ENCODE measurements at regions not wholly inside any gene's neighbourhood (a gene's known extent, or its start where the extent isn't known, plus 50 kb on each side); places are given as distances from the start of the nearest gene placed in this dataset.

DNA sequence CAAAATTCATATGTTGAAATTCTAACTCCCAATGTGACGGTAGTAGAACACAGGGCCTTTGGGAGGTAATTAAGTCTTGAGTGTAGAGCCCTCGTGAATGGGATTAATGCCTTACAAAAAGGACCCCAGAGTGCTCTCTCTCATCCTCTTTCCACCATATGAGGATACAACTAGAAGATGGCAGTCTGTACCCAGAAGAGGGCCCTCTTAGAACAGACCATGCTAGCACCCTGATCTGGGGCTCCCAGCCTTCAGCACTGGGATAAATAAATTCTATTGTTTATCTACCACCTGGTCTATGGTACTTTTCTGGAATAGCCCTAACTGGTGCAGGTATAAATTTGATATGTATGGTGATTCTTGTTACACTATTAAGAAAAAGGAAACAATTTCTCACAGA, 332.3 kb downstream of the BRINP1 start:
- DNase-seq = no peak

DNA sequence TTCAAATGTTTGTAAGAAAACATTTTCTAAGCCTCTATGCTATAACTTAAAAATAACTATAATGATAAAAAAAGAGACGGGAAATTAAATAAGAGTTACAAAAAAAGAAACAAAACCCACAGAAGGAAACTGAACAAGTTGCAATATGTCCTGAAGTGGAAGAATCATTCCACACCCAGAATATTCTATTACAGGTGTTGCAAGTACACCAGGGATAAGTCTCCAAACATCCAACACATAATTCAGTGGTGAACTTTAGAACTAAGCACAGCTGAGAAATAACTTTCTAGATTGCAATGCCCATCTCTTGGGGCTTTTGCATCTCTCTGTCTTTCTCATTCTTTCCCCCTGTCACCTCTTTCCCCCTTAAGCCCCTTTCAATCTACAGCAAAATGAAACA, 325.2 kb downstream of the BRINP1 start:
- no peak for DNase-seq

DNA sequence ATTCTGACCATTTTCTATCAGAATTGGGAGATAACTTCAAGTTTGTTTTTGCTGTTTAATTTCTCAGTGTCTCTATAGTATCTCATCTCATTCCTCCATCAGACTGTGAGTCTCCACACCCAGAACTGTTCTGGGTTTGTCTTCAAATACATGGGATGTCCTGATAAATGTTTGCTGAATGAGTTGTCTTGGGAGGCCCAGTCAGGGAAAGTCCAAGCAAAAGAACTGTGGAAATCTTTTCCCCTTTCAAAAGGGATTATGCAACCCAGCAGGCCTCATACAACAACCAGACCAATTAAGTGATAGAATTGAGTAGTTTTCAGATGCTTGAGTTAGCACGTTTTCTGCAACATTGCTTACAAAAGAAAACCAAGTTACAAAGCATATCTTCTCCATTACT, 324.4 kb downstream of the BRINP1 start:
- DNase-seq = no peak

DNA sequence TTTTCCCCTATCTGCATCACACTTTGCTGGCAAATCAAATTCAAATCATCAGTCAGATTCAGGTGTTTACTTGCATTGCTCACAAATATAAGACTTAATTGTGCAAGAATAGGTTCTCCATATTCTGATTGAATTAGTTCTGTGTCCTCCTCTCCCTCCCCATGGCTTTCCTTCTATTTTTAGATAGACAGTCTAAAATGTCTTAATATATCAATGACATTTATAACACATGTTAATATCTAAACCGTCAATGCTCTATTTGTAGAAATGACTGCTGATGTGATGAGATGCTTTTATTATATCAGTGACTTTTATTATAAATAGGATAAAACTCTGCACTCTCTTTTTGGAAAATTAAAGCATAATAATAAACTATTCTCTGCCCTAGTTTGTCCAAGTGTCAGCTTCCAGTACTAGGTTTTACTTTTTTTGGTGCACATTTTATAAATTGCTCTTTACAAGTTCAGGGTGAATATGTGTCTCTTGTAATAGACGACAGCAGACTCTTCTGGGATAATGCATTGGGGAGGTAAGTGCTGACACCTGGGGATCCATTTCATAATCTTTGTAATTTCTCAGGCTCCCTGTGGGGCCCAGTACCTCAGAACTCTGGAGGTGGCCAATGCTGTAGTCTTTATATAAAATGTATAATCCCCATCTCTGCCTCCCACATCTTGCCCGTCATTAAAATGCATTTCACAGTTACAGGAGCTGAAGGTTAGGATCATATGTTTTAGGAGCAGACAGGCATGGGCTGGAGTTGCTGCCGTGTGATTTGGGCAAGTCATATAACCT, 321.5 kb downstream of the BRINP1 start:
- DNase-seq = no peak

DNA sequence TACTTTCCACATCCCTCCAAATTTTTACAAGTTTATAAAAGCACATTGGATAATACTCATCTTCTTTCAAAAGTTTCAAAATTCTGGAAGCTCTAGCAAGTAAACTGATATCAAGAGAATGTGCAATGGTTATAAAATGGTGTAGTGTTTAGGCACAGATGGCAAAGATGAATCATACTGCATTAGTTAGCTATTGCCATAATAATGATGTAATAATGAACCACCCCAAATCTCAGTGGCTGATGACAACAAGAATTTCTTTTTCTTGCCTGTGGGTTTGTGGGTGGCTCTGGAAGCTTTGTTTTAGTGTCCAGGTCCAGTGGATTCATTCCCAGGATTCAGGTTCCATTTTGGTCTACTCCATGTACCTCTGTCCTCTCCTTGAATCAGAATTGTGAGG, 319.0 kb downstream of the BRINP1 start:
- no peak for DNase-seq

DNA sequence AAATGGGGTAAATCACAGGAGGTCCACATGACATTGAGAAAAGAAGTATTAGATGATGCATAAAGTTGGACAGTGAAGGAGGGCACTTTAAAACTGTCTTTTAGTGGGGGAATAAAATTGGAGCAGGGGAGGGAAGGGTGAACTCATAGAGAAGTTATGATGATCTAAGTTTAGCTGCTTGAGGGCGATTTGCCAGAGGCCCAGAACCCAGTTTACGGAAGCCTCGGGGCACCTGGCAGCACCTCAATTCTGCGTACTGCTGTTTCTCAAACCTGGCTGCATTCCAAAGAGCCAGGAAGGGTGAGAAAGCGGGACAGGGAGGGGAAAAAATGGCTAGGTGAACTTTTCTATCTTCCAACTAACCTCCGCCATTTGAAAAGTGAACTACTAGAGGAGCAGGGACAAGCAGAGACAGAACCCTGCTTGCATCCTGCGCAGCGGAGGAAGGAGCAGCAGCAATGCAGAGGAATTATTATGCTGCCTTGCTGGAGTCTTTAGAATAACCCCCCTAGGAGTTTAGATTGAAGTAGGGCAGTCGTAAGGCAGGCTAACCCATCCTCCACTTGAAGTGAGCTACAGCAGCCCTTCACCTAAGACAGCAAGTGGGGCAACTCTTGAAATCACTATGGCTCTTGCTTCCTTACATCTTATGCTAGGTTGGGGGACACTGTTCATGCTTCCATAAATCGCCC, 316.8 kb downstream of the BRINP1 start:
- DNase-seq = no peak

DNA sequence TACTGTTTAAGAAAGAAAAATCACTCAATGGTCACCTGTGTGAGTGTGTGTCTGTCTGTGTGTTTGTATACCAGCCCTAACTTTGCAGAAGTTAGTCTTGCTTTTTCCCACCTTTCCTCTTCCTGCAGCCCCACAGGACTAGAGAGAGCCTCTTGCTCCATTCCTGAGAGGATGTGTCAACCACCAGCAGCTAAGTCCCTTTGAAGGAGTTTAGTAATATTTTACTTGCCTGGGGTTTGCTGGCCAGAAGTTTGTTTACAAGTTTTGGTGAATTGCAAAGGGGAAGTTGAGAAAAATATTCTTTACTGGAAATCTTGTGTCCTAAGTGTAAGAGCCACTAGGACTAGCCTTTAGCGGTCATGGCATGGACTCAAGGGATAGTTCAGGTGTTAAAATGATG, 316.2 kb downstream of the BRINP1 start:
- no peak for DNase-seq

DNA sequence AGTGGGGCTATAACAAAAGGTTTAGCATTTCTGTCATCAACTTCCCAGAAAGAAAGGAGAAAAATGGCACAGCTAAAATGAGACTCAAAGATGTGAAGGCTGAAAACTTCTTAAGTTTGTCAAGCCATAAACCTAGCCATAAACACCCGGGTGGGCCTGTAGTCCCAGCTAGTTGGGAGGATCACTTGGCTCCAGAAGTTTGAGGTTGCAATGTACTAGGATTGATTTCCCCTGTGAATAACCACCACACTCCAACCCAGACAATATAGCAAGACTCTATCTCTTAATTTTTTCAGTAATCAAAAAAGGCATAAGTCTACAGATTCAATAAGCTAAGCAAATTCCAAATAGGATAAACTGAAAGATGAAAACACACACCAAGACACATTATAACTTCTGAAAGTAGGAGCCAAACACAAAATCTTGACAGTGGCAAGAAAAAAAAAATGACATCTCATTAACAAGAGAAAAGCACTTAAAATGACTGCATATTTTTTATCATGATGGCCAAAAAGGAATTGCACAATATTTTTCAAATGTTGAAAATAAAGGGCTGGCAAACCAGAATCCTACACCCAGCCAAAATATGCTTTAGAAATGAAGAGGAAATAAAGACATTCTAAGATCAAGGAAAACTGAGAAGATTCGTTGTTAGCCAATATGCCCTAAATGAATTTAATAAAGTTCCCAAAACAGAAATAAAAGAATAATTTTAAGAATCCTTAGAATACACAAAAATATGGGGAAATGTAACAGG, 308.4 kb downstream of the BRINP1 start:
- no peak for DNase-seq

DNA sequence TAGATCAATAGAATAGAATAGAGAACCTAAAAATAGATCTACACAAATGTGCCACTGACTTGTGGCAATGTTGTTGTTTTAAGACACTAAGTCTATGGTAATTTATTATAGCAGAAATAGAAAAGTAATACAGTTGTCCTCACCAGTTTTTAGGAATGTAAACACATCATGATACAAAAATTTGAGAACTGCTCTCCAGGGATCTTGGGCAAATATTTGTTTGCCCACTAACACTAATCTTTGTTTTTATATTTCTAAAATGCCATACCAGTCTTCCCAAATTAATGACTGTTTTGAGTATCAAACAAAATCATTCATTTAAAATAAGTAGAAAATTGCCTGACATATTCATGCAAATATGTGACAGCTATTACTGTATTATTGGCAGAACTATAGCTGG, 297.6 kb downstream of the BRINP1 start:
- no peak for DNase-seq

DNA sequence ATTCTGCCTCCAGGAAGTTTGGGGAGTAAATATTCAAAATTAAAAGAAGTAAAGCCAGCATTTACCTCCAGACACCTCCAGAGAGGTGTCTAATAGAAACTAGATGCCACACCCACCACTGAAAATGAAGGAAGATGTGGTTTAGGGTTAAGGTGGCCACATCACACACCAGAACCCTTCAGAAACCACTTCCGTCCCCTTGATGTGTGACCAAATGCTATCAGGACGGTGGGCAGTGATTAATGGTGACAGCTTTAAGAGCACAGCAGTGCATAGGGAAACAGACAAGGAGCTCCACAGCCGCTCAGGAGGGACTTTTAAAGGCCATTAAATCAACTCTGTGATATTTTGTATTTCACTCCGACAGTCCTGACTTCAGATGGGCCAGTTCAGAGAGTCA, 295.2 kb downstream of the BRINP1 start:
- DNase-seq = no peak

DNA sequence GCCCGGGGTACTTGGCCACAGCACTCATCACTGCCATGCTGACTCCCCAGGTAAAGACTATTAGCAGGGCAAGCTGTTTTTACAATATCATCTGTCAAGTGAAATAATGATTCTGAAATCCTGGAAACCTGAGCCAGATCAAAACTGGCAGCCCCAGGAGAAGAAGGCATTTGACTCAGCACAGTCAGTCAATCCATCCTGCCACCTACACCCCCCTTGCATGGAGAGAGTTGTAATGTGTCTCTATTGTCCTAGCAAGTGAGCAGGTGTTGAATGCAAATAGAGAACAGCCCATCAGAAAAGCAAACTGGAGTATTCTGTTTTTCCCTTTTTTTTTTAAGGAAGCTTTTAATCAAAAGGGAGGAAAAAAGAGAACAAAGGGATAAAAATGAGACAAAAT, 291.2 kb downstream of the BRINP1 start:
- DNase-seq = no peak

DNA sequence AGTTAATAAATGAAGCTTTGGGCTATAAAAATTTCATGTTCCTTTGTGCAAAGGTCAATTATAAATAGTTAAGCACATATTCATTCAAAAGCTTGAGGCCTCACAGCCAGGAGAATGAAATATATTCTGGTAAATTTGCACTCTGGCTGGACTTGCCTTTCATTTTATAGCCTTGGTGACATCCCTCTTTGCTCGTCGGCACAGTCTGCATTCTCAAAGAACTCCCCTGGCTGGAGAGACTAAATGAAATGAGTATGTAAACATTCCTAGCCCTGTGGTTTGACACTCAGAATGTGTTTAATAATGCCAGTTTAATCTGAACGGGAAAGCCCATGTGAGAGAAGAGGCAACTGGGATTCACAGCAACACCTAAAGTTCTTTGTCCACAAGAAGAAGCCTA, 285.6 kb downstream of the BRINP1 start:
- no peak for DNase-seq

DNA sequence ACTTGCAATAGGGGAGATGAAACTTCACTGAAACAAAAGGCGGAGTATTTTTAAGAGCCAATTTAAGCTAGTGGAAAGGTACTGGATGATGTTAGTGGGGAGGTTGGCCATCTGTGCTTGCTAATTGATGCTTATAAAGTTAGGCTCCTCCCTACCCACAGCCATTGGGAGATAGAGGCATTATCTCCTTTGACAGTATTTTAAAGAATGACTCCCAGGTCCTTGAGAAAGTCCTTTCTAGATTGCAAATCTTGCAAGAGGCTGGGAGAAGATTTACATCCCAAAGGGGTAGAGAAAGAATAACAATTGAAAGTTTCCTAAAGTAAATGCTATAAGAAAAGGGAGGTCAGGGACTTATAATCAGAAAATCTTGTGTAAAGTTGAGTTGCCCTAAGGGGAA, 282.6 kb downstream of the BRINP1 start:
- no peak for DNase-seq

DNA sequence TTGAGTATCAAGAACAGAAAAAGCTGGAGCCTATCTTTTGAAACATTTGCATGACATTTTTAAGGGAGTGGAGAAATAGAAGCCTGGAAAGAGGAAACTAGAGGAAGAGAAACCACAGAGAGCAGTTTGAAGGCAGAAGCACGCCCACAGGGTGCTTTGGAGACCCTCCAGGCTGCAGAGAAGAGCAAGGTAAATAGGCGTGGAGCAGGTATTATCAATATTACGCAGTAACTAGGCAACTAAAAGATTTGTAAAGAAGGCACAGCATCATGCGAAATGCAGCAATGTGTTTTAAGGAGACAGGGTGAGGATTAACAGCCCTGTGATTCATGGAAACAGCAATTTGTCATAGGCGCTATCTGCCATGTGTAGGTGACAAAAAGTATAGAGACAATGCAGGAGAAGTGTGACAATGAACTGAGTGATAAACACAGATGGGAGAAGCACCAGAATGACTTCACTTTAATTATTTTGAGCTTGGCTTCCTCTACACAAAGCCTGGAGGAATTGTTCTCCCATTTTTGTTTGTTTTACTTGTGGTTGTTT, 281.2 kb downstream of the BRINP1 start:
- no peak for DNase-seq

DNA sequence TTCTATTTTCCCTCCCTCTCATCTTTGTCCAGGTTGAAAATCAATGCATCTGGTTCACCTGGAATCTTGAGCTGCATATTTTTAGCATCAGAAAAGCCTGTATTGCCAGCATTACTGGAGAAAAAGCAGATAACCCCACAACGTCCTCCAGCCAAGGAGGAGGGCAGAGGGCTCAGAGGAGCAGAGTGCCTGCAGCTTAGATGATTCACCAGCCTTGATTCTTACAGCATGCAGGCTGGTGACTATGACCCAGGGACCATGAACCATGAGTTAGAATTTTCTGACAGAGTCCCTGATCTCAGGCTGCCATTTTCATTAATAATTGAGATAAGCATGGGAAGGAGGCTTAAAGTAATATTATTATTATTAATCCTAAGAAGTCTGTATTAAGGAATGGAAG, 278.2 kb downstream of the BRINP1 start:
- no peak for DNase-seq

DNA sequence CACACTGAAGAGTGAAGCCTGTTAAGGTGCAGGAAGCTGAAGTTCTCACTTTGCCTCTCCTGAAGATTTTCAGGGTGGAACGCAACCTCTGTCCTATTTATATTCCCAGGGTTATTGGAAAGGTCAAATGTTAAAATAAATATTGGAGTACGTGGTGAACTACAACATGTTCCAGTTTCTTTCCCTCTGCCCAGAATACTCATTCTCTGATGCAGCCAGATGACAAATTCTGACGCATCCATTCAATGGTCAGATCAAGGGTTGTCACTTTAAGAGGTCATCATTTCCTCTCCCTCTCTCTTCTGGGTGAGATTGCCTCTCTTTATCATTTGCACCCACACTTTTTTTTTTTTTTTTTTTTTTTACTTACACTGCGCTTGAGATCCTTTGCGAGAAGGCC, 277.1 kb downstream of the BRINP1 start:
- DNase-seq = no peak

DNA sequence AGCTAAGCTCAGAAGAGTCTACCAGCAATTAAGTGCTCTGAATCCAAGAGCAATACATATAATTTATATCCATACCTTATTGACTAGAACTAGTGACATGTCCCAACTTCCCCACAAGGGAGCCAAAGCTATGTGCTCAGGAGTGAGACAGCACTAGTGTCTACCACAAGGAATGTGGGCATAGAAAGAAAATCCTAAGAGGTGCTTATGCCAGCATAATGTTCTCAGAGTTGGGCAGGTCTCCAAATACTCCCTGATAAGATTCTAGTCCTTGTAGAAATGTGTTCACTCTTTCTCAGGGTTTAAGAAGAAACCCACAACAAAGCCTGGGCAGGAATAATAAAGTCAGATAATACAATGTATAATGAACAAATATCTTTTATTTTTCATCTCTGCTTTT, 275.1 kb downstream of the BRINP1 start:
- no peak for DNase-seq

DNA sequence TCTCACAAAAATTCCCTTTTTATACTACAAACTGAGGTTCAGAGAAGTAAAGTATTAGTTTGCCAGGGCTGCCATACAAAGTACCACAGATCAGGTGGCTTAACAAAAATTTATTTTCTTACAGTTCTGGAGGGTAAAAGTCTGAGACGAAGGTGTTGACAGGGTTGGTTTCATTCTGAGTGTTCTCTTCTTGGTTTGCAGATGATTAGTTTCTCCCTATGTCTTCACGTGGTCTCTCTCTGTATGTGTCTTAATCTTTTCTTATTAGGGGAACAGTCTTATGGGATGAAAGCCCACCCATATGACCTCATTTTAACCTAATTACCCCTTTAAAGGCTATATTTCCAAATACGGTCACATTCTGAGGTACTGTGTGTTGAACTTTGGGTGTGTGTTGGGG, 274.2 kb downstream of the BRINP1 start:
- no peak for DNase-seq

DNA sequence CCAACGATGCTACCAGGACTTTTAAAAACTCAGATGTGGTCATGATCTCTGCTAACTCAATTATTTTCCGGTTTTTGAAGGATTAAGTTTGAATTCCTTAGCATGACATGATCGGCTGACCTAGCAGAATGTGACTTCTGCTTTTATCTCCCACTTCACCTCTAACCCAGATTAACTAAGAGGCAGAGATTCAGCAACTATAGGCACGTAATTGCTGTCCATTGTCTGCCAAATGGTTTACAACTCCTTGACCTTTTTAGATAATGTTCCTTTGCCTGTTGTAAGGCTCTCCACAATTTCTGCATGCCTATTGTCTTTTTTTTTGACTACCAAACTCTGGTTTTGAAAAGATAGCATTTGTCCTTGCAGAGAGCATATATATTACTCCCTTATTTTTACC, 268.2 kb downstream of the BRINP1 start:
- no peak for DNase-seq

DNA sequence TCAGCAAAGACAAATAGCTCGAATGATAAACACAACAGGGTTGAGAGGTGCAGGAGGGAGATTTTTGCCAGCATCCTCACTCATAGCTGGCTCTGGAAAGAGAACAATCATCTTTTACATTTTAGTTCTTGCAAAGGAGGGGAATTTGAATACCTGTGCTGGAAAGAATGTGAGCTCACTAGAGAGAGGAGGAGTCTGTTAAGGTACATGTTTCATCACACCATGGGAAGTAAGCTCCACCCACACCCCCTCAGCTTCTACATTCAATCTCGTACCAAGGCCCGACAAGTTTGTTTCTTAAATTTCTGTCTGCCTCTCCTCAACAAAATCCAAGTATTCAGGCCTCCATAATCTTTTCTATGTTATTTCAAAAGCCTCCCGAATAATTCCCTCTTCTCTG, 254.6 kb downstream of the BRINP1 start:
- no peak for DNase-seq
